ENCODE measurements at regions not wholly inside any gene's neighbourhood (a gene's known extent, or its start where the extent isn't known, plus 50 kb on each side); places are given as distances from the start of the nearest gene placed in this dataset.

DNA sequence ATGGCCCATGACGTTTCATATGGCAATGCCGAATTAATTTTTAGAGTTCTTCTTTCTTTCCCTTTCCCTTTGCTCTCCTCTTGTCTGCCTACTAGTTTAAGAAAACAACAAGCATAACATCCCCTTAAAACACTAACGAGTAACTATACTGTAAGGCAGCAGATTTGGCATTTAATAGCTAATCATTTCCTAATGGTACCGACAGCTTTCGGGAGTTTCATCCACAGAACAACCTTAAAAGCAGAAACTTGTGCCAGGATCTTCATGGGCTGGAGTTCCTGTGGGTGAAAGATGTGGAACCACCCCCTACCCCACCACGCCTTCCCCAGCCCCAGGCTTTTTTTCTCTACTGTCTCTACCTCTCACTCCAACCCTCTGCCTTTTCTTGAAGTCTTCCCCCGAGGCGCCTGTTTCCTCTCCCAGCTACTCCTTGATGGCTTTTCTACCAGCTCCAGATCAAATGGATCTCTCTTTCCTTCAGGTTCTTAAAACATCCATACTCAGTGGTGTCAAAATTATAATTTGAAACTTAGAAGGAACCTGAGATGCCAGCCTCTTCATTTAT is 319.5 kb downstream of the PIK3R1 start:
- TF ChIP-seq, protein P1, sequence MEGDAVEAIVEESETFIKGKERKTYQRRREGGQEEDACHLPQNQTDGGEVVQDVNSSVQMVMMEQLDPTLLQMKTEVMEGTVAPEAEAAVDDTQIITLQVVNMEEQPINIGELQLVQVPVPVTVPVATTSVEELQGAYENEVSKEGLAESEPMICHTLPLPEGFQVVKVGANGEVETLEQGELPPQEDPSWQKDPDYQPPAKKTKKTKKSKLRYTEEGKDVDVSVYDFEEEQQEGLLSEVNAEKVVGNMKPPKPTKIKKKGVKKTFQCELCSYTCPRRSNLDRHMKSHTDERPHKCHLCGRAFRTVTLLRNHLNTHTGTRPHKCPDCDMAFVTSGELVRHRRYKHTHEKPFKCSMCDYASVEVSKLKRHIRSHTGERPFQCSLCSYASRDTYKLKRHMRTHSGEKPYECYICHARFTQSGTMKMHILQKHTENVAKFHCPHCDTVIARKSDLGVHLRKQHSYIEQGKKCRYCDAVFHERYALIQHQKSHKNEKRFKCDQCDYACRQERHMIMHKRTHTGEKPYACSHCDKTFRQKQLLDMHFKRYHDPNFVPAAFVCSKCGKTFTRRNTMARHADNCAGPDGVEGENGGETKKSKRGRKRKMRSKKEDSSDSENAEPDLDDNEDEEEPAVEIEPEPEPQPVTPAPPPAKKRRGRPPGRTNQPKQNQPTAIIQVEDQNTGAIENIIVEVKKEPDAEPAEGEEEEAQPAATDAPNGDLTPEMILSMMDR (IDR thresholded peaks at IDR 0.05 in 2 of 3, conservative IDR thresholded peaks at IDR 0.05 in 1 of 3; ENCODE audit: borderline replicate concordance in 1 of 3, insufficient read depth in 1 of 3, low read depth in 2 of 3, low read length in 2 of 3) = no peak
- no peak for TF ChIP-seq CBX3 (IDR thresholded peaks at IDR 0.05; ENCODE audit: low read depth)
- no peak for TF ChIP-seq EZH2 (IDR thresholded peaks at IDR 0.05)
- TF ChIP-seq, protein P2, sequence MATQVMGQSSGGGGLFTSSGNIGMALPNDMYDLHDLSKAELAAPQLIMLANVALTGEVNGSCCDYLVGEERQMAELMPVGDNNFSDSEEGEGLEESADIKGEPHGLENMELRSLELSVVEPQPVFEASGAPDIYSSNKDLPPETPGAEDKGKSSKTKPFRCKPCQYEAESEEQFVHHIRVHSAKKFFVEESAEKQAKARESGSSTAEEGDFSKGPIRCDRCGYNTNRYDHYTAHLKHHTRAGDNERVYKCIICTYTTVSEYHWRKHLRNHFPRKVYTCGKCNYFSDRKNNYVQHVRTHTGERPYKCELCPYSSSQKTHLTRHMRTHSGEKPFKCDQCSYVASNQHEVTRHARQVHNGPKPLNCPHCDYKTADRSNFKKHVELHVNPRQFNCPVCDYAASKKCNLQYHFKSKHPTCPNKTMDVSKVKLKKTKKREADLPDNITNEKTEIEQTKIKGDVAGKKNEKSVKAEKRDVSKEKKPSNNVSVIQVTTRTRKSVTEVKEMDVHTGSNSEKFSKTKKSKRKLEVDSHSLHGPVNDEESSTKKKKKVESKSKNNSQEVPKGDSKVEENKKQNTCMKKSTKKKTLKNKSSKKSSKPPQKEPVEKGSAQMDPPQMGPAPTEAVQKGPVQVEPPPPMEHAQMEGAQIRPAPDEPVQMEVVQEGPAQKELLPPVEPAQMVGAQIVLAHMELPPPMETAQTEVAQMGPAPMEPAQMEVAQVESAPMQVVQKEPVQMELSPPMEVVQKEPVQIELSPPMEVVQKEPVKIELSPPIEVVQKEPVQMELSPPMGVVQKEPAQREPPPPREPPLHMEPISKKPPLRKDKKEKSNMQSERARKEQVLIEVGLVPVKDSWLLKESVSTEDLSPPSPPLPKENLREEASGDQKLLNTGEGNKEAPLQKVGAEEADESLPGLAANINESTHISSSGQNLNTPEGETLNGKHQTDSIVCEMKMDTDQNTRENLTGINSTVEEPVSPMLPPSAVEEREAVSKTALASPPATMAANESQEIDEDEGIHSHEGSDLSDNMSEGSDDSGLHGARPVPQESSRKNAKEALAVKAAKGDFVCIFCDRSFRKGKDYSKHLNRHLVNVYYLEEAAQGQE (IDR thresholded peaks at IDR 0.05; ENCODE audit: low read depth) = no peak
- TF ChIP-seq POLR2AphosphoS5 (IDR thresholded peaks at IDR 0.05; ENCODE audit: low read depth, low read length) = no peak
- TF ChIP-seq, protein P3, sequence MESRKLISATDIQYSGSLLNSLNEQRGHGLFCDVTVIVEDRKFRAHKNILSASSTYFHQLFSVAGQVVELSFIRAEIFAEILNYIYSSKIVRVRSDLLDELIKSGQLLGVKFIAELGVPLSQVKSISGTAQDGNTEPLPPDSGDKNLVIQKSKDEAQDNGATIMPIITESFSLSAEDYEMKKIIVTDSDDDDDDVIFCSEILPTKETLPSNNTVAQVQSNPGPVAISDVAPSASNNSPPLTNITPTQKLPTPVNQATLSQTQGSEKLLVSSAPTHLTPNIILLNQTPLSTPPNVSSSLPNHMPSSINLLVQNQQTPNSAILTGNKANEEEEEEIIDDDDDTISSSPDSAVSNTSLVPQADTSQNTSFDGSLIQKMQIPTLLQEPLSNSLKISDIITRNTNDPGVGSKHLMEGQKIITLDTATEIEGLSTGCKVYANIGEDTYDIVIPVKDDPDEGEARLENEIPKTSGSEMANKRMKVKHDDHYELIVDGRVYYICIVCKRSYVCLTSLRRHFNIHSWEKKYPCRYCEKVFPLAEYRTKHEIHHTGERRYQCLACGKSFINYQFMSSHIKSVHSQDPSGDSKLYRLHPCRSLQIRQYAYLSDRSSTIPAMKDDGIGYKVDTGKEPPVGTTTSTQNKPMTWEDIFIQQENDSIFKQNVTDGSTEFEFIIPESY (IDR thresholded peaks at IDR 0.05; ENCODE audit: extremely low read depth, insufficient replicate concordance, low read length) = no peak
- TF ChIP-seq, protein P4, sequence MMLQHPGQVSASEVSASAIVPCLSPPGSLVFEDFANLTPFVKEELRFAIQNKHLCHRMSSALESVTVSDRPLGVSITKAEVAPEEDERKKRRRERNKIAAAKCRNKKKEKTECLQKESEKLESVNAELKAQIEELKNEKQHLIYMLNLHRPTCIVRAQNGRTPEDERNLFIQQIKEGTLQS (IDR thresholded peaks at IDR 0.05) = no peak
- Histone ChIP-seq H3K27me3 (ENCODE audit: insufficient read depth, low read length) (no peaks in the 10 kb centered on the region), H3K4me1 (ENCODE audit: control insufficient read depth in 1 of 2, insufficient read depth in 2 of 2, low read length in 2 of 2) (no peaks in the 10 kb centered on the region), H3K27ac (ENCODE audit: low read depth, low read length) (no peak overlapping the region), H3K4me3 (replicated peaks in 1 of 2; ENCODE audit: low read depth in 1 of 2, low read length in 2 of 2) (no peak overlapping the region), H3K9me3 (ENCODE audit: control insufficient read depth in 1 of 2, insufficient read depth in 1 of 2, low read depth in 1 of 2, low read length in 2 of 2) (no peaks in the 10 kb centered on the region), H2AFZ (ENCODE audit: low read depth, low read length, poor library complexity, severe bottlenecking) (no peak overlapping the region), H3K9me2 (ENCODE audit: insufficient read depth) (no peaks in the 10 kb centered on the region), H3K9ac (ENCODE audit: low read length) (no peak overlapping the region), H3K36me3 (ENCODE audit: control insufficient read depth in 1 of 2, insufficient read depth in 2 of 2, low read length in 2 of 2) (no peaks in the 10 kb centered on the region), H3K79me2 (ENCODE audit: insufficient read depth, low read length) (no peaks in the 10 kb centered on the region), H4K20me1 (ENCODE audit: insufficient read depth) (no peaks in the 10 kb centered on the region), H3K4me2 (ENCODE audit: low read length) (no peak overlapping the region)
- POLR2A ChIA-PET = no interaction called here
- intact Hi-C loops (cut with micrococcal nuclease) = no loop called here
- ATAC-seq = no peak
- RAD21 ChIA-PET (ENCODE audit: low non-redundant PET in 1 of 2, low total read pairs in 2 of 2, uncharacterized antibody in 2 of 2, unreplicated experiment in 2 of 2) = no interaction called here
- BruUV-seq (replicated peaks) = no TSS peak
- DNase-seq (ENCODE audit: low read depth, low spot score) = no peak
- CTCF ChIA-PET = no interaction called here

Data from HCT116 (cell line).